ENCODE measurements at regions not wholly inside any gene's neighbourhood (a gene's known extent, or its start where the extent isn't known, plus 50 kb on each side); places are given as distances from the start of the nearest gene placed in this dataset.

DNA sequence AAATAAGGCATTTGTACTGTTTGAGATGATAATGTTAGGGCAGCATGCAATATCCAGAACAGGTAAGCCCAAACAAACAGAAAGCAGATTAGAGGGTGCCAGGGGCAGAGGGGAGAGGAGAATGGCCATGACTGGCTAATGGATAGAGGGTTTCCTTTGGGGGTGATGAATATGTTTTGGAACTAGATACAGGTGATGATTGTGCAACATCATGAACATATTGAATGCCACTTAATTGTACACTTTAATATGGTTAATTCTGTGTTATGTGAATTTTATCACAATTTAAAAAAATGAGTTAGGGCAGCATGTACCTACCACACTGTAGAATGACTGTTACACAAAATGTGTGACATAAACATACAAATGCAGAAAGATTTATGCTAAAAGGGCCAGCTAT lies 255.5 kb upstream of the FN1 start:
- CTCF ChIA-PET: no interaction called here

DNA sequence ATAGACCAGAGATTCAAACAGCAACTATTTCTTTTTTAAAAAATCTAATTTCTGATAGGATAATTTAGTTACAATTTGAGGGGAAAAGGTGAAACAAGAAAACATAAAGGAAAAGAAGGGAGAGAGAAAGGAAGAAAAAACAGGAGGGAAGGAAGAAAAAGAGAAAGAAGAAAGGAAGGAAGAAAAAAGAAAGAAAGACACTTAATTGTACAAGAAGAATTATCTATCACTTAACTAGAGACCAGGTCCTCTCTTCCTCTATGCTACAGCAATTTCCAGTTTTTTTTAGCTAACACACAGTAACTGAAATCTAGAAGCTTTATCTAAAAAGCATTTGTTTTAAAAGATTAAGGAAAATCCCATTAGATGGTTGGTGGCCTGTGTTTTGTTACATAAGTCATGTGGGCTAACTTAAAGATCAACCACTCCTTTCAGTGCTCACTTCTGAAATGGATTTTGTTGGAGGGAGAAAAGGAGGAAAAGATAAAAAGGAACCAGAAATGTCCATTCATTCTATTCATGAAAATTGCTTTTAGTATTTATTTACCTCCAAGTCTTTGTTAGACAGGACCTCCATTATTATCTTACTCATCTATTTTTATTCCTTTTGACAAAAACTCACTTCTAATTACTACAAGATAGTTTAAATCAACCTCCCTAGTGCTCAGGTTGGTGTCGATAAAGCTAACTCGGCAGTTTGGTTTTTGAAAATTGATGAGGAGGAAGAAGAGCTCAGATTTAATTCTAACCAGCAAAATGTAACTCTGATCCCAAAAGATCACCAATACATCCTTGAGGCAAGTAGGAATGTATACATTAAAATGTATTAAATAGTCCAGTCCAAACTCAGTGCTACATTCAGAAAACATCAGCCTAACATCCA lies 251.5 kb upstream of the FN1 start:
- ChIA-PET CTCF (no interaction called here), POLR2A (ENCODE audit: low non-redundant PET) (no interaction called here)
- H3K27ac ChIP-seq: no peak overlapping the region
- TF ChIP-seq CTCF (conservative IDR thresholded peaks at IDR 0.05; ENCODE audit: low read depth): no peak
- no peak for DNase-seq (ENCODE audit: low spot score)

More for the DNA sequence above, 255.5 kb upstream of the FN1 start:
- no peak for DNase-seq (ENCODE audit: low spot score)
- no peak for TF ChIP-seq CTCF (conservative IDR thresholded peaks at IDR 0.05; ENCODE audit: low read depth)
- POLR2A ChIA-PET (ENCODE audit: low non-redundant PET): no interaction called here
- no peak overlapping the region for H3K27ac ChIP-seq

- ChIA-PET POLR2A (ENCODE audit: low non-redundant PET) (no interaction called here), CTCF (no interaction called here)
- DNase-seq (ENCODE audit: low spot score): no peak
- no peak overlapping the region for H3K27ac ChIP-seq
- no peak for TF ChIP-seq CTCF (conservative IDR thresholded peaks at IDR 0.05; ENCODE audit: low read depth)
Measured at GRCh38 chr2:215685238-215685990, 249.5 kb upstream of the FN1 start.

GRCh38 chr2:215684448-215685237 lies 248.8 kb upstream of the FN1 start:
- POLR2A ChIA-PET (ENCODE audit: low non-redundant PET): no interaction called here
- DNase-seq (ENCODE audit: low spot score): no peak
- no peak for TF ChIP-seq CTCF (conservative IDR thresholded peaks at IDR 0.05; ENCODE audit: low read depth)
- no peak overlapping the region for H3K27ac ChIP-seq
- CTCF ChIA-PET: no interaction called here

- no peak overlapping the region for H3K27ac ChIP-seq
- CTCF ChIA-PET: interaction anchor here (0.6 kb wide), 1 partner anchor 395 kb away, joined by 3 read pairs; no protein-coding TSS in a partner anchor
- TF ChIP-seq CTCF (conservative IDR thresholded peaks at IDR 0.05; ENCODE audit: low read depth): no peak
- POLR2A ChIA-PET (ENCODE audit: low non-redundant PET): no interaction called here
- no peak for DNase-seq (ENCODE audit: low spot score)
Measured at GRCh38 chr2:215683295-215683694, 247.4 kb upstream of the FN1 start.
